Activated CD4-positive, alpha-beta T cell treated with anti-CD3 and anti-CD28 coated beads, Interleukin-2, amount 10 ng/mL, durations not matched to agents 7 days and 5 days (primary cell): ENCODE measurements at regions not wholly inside any gene's neighbourhood (a gene's known extent, or its start where the extent isn't known, plus 50 kb on each side); places are given as distances from the start of the nearest gene placed in this dataset.
"Not testable (repeated sequence)": the region's sequence is repeated elsewhere in the genome, so short reads cannot be mapped to it uniquely, and the experiment has no call there.

Experiments used
- CTCF ChIA-PET: fragments of 350-600 bp; sonication (Branson Sonifier 250); formaldehyde crosslinking; loops from one replicate; lab custom pipeline; 2021; ENCODE audit warnings: antibody characterized with exemption; lab: Charles Lee
- POLR2A ChIA-PET: fragments of 350-600 bp; sonication (Branson Sonifier 250); formaldehyde crosslinking; loops from one replicate; lab custom pipeline; 2021; ENCODE audit warnings: antibody characterized with exemption; lab: Charles Lee
- DNase-seq: peaks from one replicate; pipeline ENCODE4 v3.0.0-alpha.2; 2020
- H3K27ac Mint-ChIP-seq: one replicate; pipeline ENCODE4 v1.8.0; 2021; ENCODE audit warnings: mild to moderate bottlenecking, moderate library complexity, mixed read lengths
- H3K27me3 Mint-ChIP-seq: one replicate; pipeline ENCODE4 v1.8.0; 2021; ENCODE audit warnings: mixed read lengths
- H3K36me3 Mint-ChIP-seq: one replicate; pipeline ENCODE4 v1.8.0; 2021; ENCODE audit warnings: low read depth, mixed read lengths
- H3K4me1 Mint-ChIP-seq: one replicate; pipeline ENCODE4 v1.8.0; 2021; ENCODE audit warnings: mixed read lengths
- H3K4me3 Mint-ChIP-seq: one replicate; pipeline ENCODE4 v1.8.0; 2021; ENCODE audit warnings: mild to moderate bottlenecking, moderate library complexity, mixed read lengths
- H3K9me3 Mint-ChIP-seq: one replicate; pipeline ENCODE4 v1.8.0; 2021; ENCODE audit warnings: mixed read lengths

DNA sequence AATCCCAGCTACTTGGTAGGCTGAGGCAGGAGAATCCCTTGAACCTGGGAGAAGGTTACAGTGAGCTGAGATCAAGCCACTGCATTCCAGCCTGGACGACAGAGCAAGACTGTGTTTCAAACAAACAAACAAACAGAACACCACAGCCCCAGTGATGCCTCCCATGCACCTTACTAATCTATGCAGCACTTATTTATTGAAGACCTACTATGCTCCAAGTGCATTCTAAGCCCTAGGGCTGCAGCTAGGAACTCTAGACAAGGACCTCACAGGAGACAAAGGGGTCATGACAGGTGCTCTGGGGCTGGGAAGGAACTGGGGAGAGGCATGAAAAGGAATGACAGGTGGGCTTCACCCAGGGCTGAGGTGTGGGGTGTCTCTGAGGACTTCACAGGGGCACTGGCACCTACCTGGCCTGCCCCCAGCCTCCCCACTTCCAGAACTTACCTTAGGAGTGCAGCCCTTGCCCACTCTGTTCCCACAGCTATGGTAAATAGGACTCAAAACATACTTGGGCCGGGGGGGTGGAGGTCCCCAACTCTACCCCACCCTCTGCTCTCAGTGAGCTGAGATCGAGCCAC is 69.4 kb downstream of the C9orf50 start:
- no peak for DNase-seq
- H3K4me3 Mint-ChIP-seq = no peak overlapping the region
- peaks cover 34% of the 10 kb centered on the region for H3K27me3 Mint-ChIP-seq
- ChIA-PET POLR2A (interaction anchor here (0.7 kb wide), 1 partner anchor 197 kb away, joined by 3 read pairs; no protein-coding TSS in a partner anchor), CTCF (interaction anchor here (0.7 to 2.3 kb wide), 3 partner anchors 60 to 368 kb away, joined by 3 to 6 read pairs (median 4); no protein-coding TSS in a partner anchor)
- H3K27ac Mint-ChIP-seq = no peak overlapping the region
- peaks cover 8% of the 10 kb centered on the region for H3K4me1 Mint-ChIP-seq
- H3K36me3 Mint-ChIP-seq = no peaks in the 10 kb centered on the region
- H3K9me3 Mint-ChIP-seq = no peaks in the 10 kb centered on the region

DNA sequence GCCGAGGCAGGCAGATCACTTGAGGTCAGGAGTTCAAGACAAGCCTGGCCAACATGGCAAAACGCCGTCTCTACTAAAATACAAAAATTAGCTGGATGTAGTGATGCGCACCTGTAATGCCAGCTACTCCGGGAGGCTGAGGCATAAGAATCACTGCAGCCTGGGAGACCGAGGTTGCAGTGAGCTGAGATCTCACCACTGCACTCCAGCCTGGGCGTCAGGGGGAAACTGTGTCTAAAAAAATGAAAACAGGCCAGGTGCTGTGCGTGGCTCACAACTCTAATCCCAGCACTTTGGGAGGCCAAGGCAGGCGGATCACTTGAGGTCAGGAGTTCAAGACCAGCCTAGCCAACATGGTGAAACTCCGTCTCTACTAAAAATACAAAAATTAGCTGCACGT is 69.9 kb downstream of the C9orf50 start:
- ChIA-PET POLR2A (interaction anchor here (0.7 kb wide), 1 partner anchor 196 kb away, joined by 3 read pairs; no protein-coding TSS in a partner anchor), CTCF (interaction anchor here (0.7 to 1.4 kb wide), 2 partner anchors 164 to 367 kb away, joined by 3 to 4 read pairs; no protein-coding TSS in a partner anchor)
- H3K27me3 Mint-ChIP-seq = peaks cover 39% of the 10 kb centered on the region
- H3K36me3 Mint-ChIP-seq, H3K27ac Mint-ChIP-seq, H3K4me3 Mint-ChIP-seq, H3K4me1 Mint-ChIP-seq, H3K9me3 Mint-ChIP-seq, DNase-seq: not testable (repeated sequence)

DNA sequence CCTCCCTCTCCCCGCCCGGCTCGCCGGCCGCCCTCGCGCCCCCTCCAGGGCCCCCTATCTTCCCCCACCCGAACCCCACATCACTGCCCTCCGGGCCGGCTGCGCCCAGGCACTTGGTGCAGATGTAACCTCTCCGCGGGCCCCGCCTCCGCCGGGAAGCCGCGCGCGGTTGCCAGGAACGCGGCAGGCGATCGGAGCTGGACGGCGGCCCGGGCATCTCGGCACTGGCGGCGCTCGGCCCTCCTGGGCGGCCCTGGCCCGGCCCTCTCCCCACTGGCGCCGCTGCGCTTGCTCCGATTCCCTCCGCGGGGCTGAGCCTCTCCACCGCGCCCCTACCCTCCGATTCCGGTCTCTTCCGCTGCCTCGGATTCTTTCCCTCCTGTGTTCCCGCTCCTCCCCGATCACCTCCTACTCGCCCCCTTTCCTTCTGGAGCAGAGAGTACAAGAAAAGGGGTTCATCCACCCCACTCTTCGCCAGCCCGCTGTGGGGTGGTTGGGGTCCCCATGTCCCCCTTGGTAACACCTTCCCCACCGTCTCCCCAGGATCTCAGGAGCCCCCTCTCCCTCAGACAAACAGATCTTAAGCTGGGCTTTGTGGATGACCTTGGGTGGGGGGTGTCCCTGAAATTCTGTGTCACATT is 70.6 kb downstream of the C9orf50 start:
- Mint-ChIP-seq H3K36me3 (no peaks in the 10 kb centered on the region), H3K9me3 (no peaks in the 10 kb centered on the region), H3K4me1 (peaks cover 8% of the 10 kb centered on the region), H3K27me3 (peaks cover 42% of the 10 kb centered on the region), H3K27ac (no peak overlapping the region), H3K4me3 (peak overlapping the region; percentile 21)
- DNase-seq = peak; percentile 15
- CTCF ChIA-PET = interaction anchor here (0.7 kb wide), 1 partner anchor 164 kb away, joined by 4 read pairs; no protein-coding TSS in a partner anchor
- POLR2A ChIA-PET = no interaction called here

DNA sequence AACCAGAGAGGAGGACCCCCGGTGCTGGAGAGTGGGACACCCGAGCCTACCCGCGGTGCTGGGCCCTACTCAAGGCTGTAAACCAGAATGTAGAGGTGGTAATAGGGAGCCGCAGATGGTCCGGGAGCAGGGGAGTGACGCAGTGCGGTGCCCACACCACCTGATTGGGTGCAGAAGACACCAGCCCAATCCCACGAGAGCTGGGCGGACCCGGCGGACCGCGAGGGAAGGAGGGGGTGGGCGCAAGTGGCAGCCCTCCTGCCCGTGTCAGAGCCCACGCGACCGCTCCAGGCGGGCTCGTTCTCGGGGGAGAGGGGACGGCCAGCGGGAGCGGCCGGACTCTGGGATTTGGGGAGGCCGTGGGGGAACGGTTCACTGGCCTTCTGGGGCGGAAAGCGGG is 71.2 kb downstream of the C9orf50 start:
- DNase-seq = no peak
- no peaks in the 10 kb centered on the region for H3K36me3 Mint-ChIP-seq
- peaks cover 8% of the 10 kb centered on the region for H3K4me1 Mint-ChIP-seq
- ChIA-PET POLR2A (no interaction called here), CTCF (no interaction called here)
- peaks cover 48% of the 10 kb centered on the region for H3K27me3 Mint-ChIP-seq
- H3K27ac Mint-ChIP-seq = no peak overlapping the region
- peak overlapping the region; percentile 32 for H3K4me3 Mint-ChIP-seq
- H3K9me3 Mint-ChIP-seq = no peaks in the 10 kb centered on the region

DNA sequence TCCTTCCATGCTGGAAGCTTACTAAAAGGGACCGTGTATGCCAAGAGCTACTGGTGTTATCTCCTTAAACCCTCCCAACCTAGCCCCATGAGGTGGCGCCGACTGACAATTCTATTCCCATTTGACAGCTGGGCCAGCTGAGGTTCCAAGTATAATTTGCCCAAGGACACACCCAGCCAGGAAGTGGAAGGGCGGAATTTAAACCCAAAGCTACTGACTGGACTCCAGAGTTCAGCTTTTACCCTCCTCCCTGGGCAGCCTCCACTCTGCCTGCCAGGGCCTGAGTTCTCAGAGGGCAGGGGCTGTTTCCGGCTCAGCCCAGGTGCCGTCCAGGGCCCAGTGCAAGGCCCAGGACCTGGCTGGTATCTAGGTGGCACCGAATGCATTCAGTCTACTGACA is 71.8 kb downstream of the C9orf50 start:
- no peak overlapping the region for H3K27ac Mint-ChIP-seq
- peak overlapping the region; percentile 32 for H3K4me3 Mint-ChIP-seq
- no peak for DNase-seq
- POLR2A ChIA-PET = no interaction called here
- CTCF ChIA-PET = no interaction called here
- H3K36me3 Mint-ChIP-seq = no peaks in the 10 kb centered on the region
- H3K4me1 Mint-ChIP-seq = peaks cover 8% of the 10 kb centered on the region
- H3K27me3 Mint-ChIP-seq = peaks cover 48% of the 10 kb centered on the region
- no peaks in the 10 kb centered on the region for H3K9me3 Mint-ChIP-seq

DNA sequence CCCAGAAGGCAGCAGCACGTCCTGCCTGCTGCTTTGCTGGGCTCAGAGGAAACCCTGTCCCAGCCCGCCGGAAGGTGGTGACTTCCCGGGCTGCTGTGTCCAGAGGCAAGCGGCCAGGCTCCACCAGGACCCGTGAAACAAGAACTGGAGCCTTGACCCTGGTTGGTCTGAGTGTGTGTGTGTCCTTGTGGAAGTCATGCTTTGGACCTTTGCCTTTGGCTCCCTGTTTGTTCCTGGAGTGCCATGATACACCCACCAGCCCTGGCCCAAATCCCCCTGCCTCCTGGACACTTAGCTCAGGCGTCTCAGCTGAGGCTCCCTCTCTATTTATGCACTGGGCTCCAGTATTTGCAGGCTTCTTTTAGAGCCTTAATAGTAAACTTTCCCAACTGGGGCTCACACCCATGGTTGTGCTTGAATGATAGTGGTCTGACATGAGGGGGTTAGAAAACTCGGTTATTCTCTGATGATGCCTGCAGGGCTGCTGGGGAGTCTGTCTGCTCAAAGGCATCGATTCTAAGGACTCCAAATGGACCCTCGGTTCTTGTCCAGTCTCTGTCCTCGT is 72.2 kb downstream of the C9orf50 start:
- ChIA-PET CTCF (no interaction called here), POLR2A (no interaction called here)
- peaks cover 8% of the 10 kb centered on the region for H3K4me1 Mint-ChIP-seq
- H3K36me3 Mint-ChIP-seq = no peaks in the 10 kb centered on the region
- H3K4me3 Mint-ChIP-seq = no peak overlapping the region
- no peak for DNase-seq
- no peak overlapping the region for H3K27ac Mint-ChIP-seq
- H3K27me3 Mint-ChIP-seq = peaks cover 48% of the 10 kb centered on the region
- H3K9me3 Mint-ChIP-seq = no peaks in the 10 kb centered on the region

DNA sequence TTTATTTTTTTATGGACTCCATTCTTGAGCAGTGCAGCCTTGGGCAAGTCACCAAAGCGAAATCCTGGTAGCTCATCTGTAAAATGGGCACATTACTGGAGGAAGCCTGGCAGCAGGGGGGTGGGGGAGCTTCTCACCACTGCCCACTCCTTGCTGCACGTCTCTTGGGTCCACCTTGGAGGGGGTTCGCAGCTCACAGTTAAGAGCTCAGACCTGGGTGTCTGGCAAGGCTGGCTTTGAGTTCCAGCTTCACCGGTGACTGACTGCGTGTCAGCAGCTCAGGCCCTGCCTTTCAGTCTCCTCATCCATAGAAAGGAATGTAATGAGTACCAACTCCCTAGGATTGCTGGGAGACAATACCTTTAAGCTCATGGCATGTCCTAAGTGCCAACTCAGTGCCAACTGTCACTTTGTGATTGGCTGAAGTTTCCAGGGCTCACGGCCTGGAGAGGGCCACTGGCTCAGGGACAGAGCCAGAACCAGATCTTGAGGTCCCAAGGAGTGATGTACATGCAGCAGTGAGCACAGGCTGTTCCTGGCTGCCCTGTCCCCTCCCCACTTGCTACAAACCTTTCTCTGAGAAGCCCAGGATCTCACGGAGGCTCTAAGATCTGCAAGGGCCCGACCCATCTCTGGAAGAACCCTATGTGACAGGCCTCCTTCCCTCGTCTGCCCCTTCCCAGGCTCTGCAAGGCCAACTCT is 72.9 kb downstream of the C9orf50 start:
- H3K9me3 Mint-ChIP-seq = no peaks in the 10 kb centered on the region

DNA sequence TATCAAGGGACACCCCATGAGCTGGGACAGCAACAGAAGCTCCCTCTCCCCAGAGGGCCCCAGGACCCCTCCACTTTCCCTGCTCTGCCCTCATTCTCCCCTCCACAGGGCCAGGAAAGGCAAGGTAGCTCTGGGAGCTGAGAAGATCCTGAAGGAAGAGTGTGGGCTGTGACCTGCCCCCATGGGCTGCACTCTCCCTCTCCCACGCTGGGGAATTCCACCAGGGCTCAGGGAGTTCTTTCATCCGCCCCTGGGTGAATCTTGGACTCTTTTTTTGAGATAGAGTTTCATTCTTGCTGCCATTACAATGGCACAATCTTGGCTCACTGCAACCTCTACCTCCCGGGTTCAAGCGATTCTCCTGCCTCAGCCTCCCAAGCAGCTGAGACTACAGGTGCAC is 73.8 kb downstream of the C9orf50 start:
- CTCF ChIA-PET = interaction anchor here (1.1 to 1.7 kb wide), 2 partner anchors 33 to 404 kb away, joined by 3 read pairs; no protein-coding TSS in a partner anchor
- POLR2A ChIA-PET = interaction anchor here (0.6 kb wide), 1 partner anchor 366 kb away, joined by 4 read pairs; no protein-coding TSS in a partner anchor
- H3K36me3 Mint-ChIP-seq = no peaks in the 10 kb centered on the region
- H3K4me3 Mint-ChIP-seq = no peak overlapping the region
- H3K27ac Mint-ChIP-seq = no peak overlapping the region
- DNase-seq = no peak
- H3K9me3 Mint-ChIP-seq = no peaks in the 10 kb centered on the region
- peaks cover 51% of the 10 kb centered on the region for H3K27me3 Mint-ChIP-seq
- H3K4me1 Mint-ChIP-seq = peaks cover 8% of the 10 kb centered on the region

More for the DNA sequence above, 72.9 kb downstream of the C9orf50 start:
- Mint-ChIP-seq H3K27me3 (peaks cover 53% of the 10 kb centered on the region), H3K36me3 (no peaks in the 10 kb centered on the region), H3K27ac (no peak overlapping the region), H3K4me1 (peaks cover 8% of the 10 kb centered on the region), H3K4me3 (no peak overlapping the region)
- ChIA-PET CTCF (interaction anchor here (0.6 to 1.1 kb wide), 2 partner anchors 405 to 674 kb away, joined by 3 read pairs; no protein-coding TSS in a partner anchor), POLR2A (interaction anchor here (0.6 kb wide), 1 partner anchor 367 kb away, joined by 4 read pairs; no protein-coding TSS in a partner anchor)
- no peak for DNase-seq

DNA sequence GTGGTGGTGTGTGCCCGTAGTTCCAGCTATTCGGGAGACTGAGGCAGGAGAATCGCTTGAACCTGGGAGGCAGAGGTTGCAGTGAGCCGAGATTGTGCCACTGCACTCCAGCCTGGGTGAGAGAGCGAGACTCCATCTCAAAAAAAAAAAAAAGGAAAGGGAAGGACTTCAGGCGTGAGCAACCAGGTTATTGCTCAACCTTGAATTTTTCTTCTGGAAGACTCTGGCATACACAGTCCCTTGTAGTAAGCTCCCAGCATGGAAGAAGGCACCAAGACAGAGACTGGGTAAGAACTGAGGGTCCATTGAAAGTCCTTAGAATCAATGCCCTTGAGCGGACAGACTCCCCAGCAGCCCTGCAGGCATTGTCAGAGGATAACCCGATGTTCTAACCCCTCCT is 75.0 kb downstream of the C9orf50 start:
- H3K27ac Mint-ChIP-seq, H3K9me3 Mint-ChIP-seq, H3K36me3 Mint-ChIP-seq, POLR2A ChIA-PET, DNase-seq, H3K4me3 Mint-ChIP-seq, H3K4me1 Mint-ChIP-seq: not testable (repeated sequence)
- peaks cover 43% of the 10 kb centered on the region for H3K27me3 Mint-ChIP-seq
- CTCF ChIA-PET = interaction anchor here (1.7 kb wide), 1 partner anchor 32 kb away, joined by 3 read pairs; no protein-coding TSS in a partner anchor

DNA sequence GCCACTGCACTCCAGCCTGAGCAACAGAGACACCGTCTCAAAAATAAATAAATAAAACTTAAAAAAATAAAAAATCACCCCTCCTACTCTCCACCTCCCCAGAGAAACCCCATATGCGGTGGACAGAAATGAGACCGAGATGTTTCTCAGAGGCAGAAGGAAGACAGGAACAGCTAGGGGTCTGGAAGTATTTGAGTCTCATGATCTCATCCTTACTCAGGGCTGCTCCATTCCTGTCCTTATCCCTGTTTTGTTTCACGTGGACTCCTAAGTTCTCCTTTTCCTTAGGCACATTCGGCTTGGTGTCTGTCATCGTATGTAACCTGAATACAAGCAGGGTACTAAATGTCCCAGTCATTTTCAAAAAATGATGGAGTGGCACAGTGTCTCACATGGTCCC is 76.1 kb downstream of the C9orf50 start:
- no peak overlapping the region for H3K27ac Mint-ChIP-seq
- no peak for DNase-seq
- ChIA-PET POLR2A (no interaction called here), CTCF (interaction anchor here (0.9 kb wide), 1 partner anchor 221 kb away, joined by 3 read pairs; no protein-coding TSS in a partner anchor)
- peaks cover 4% of the 10 kb centered on the region for H3K4me1 Mint-ChIP-seq
- peaks cover 37% of the 10 kb centered on the region for H3K27me3 Mint-ChIP-seq
- no peak overlapping the region for H3K4me3 Mint-ChIP-seq
- H3K9me3 Mint-ChIP-seq = no peaks in the 10 kb centered on the region
- H3K36me3 Mint-ChIP-seq = peaks cover 1% of the 10 kb centered on the region

DNA sequence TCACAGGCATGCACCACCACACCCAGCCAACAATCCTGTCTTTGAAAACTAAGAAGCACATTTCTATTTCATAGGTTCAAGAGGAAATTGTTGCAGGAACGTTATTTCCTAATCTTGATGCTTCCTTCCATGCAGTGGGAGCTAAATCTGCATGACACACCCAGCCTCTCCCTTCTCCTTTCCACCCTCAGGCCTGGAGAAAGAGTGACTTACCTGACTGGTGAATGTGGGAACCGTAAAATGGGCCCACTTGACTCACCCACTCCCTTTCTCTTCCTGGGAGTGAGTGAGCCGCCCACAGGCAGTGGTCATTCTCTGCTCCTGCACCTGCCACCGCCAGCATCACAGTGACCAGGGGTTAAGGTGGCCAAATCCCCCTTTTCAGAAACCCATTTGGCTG is 78.2 kb downstream of the C9orf50 start:
- no peak overlapping the region for H3K27ac Mint-ChIP-seq
- H3K4me1 Mint-ChIP-seq = no peaks in the 10 kb centered on the region
- CTCF ChIA-PET = interaction anchor here (1.5 to 1.9 kb wide), 2 partner anchors 10 to 22 kb away, joined by 3 to 5 read pairs; no protein-coding TSS in a partner anchor
- peaks cover 1% of the 10 kb centered on the region for H3K36me3 Mint-ChIP-seq
- peaks cover 32% of the 10 kb centered on the region for H3K27me3 Mint-ChIP-seq
- peaks cover 9% of the 10 kb centered on the region for H3K9me3 Mint-ChIP-seq
- no peak overlapping the region for H3K4me3 Mint-ChIP-seq
- no peak for DNase-seq
- POLR2A ChIA-PET = no interaction called here

DNA sequence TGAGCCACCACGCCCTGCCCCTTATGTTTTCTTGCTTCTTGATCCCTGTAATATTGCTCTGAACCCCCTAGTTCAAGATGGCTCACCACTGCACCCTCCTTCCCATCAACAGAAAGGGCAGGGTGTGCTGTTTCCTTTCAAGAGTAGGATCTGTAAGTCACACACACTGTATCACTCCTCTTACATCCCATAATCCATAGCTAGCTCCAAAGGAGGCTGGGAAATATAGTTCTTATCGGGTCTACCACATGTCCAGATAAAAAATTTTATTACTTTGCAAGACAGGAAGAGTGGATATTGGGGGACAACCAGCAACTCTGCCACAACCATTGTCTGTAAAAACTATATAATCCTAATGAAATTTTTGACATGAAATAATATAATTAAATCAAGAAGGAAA is 79.6 kb downstream of the C9orf50 start:
- no peak for DNase-seq
- ChIA-PET CTCF (interaction anchor here (1.5 kb wide), 1 partner anchor 11 kb away, joined by 3 read pairs; no protein-coding TSS in a partner anchor), POLR2A (no interaction called here)
- Mint-ChIP-seq H3K36me3 (peaks cover 1% of the 10 kb centered on the region), H3K27ac (no peak overlapping the region), H3K4me1 (no peaks in the 10 kb centered on the region), H3K27me3 (peaks cover 26% of the 10 kb centered on the region), H3K4me3 (no peak overlapping the region), H3K9me3 (peaks cover 9% of the 10 kb centered on the region)
